ENCODE measurements at regions not wholly inside any gene's neighbourhood (a gene's known extent, or its start where the extent isn't known, plus 50 kb on each side); places are given as distances from the start of the nearest gene placed in this dataset.
"Not testable (repeated sequence)": the region's sequence is repeated elsewhere in the genome, so short reads cannot be mapped to it uniquely, and the experiment has no call there.

DNA sequence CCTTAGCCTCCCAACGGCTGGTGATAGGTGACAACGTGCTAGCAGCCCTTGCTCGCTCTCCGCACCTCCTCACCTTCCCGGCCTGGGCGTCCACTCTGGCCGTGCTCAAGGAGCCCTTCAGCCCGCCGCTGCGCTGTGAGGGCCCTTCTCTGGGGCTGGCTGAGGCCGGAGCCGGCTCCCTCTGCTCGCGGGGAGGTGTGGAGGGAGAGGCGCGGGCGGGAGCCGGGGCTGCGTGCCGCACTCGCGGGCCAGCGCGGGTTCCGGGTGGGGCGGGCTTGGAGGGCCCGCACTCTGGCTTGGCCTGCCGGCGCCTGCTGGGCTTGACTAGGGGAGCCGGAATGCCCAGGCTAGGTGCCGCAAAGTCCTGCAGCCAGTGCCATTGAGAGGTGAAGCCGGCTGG is 131.1 kb downstream of the CCER1 start:
- Histone ChIP-seq H3K4me3 (ENCODE audit: low read depth in 1 of 3, low read length in 3 of 3) (no peak overlapping the region), H3K27me3 (ENCODE audit: control insufficient read depth in 3 of 3, insufficient read depth in 3 of 3, low read length in 3 of 3) (no peaks in the 10 kb centered on the region), H3K9me3 (ENCODE audit: control insufficient read depth in 2 of 2, insufficient read depth in 1 of 2, low read depth in 1 of 2, low read length in 1 of 2) (no peaks in the 10 kb centered on the region), H3K36me3 (ENCODE audit: control insufficient read depth in 3 of 3, insufficient read depth in 2 of 3, low read depth in 1 of 3, low read length in 3 of 3) (no peaks in the 10 kb centered on the region), H3K27ac (ENCODE audit: low read depth in 1 of 3, low read length in 2 of 3) (no peak overlapping the region), H3K4me1 (ENCODE audit: control insufficient read depth in 3 of 3, insufficient read depth in 2 of 3, low read depth in 1 of 3, low read length in 2 of 3) (no peaks in the 10 kb centered on the region)
- DNase-seq (no peak), FAIRE-seq (no peak)
- 96 to 97% (median 96%) methylated on average over 31 to 32 of the region's 32 CpGs for WGBS, 3 donors

GRCh38 chr12:90819709-90820108 is 135.3 kb downstream of the CCER1 start:
- no peak for FAIRE-seq
- no peak overlapping the region for H3K4me3 ChIP-seq (ENCODE audit: low read depth in 1 of 3, low read length in 3 of 3)
- H3K36me3 ChIP-seq (ENCODE audit: control insufficient read depth in 3 of 3, insufficient read depth in 2 of 3, low read depth in 1 of 3, low read length in 3 of 3), result no peaks in the 10 kb centered on the region
- no peaks in the 10 kb centered on the region for H3K27me3 ChIP-seq (ENCODE audit: control insufficient read depth in 3 of 3, insufficient read depth in 3 of 3, low read length in 3 of 3)
- H3K9me3 ChIP-seq (ENCODE audit: control insufficient read depth in 2 of 2, insufficient read depth in 1 of 2, low read depth in 1 of 2, low read length in 1 of 2), result no peaks in the 10 kb centered on the region
- no peak overlapping the region for H3K27ac ChIP-seq (ENCODE audit: low read depth in 1 of 3, low read length in 2 of 3)
- no peaks in the 10 kb centered on the region for H3K4me1 ChIP-seq (ENCODE audit: control insufficient read depth in 3 of 3, insufficient read depth in 2 of 3, low read depth in 1 of 3, low read length in 2 of 3)
- DNase-seq, result no peak

- no peaks in the 10 kb centered on the region for H3K4me1 ChIP-seq (ENCODE audit: control insufficient read depth in 3 of 3, insufficient read depth in 2 of 3, low read depth in 1 of 3, low read length in 2 of 3)
- no peaks in the 10 kb centered on the region for H3K27me3 ChIP-seq (ENCODE audit: control insufficient read depth in 3 of 3, insufficient read depth in 3 of 3, low read length in 3 of 3)
- H3K9me3 ChIP-seq (ENCODE audit: control insufficient read depth in 2 of 2, insufficient read depth in 1 of 2, low read depth in 1 of 2, low read length in 1 of 2), result no peaks in the 10 kb centered on the region
- FAIRE-seq, result no peak
- H3K4me3 ChIP-seq (ENCODE audit: low read depth in 1 of 3, low read length in 3 of 3), result no peak overlapping the region
- H3K36me3 ChIP-seq (ENCODE audit: control insufficient read depth in 3 of 3, insufficient read depth in 2 of 3, low read depth in 1 of 3, low read length in 3 of 3), result no peaks in the 10 kb centered on the region
- H3K27ac ChIP-seq (ENCODE audit: low read depth in 1 of 3, low read length in 2 of 3), result no peak overlapping the region
- no peak for DNase-seq
- 54 to 73% (median 68%) methylated on average over 3 of the region's 3 CpGs for WGBS, 3 donors
These were observed 138.5 kb downstream of the CCER1 start for GRCh38 chr12:90816353-90817089.

DNA sequence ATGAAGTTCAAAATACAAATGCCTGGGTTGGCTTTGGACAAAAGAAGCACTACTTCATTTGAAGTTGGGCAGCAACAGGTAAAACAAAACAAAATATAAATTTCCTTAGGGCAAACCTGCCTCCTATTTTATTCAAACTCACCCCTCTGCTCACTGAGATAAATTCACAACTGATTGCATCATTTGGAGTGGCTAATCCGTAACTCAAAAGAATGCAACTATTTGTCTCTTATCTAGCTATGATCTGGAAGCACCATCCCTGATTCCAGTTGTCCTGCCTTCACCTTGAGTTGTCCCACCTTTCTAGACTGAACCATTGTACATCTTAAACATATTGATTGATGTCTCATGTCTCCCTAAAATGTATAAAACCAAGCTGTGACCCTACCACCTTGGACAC is 145.0 kb downstream of the CCER1 start:
- Histone ChIP-seq H3K9me3 (ENCODE audit: control insufficient read depth in 2 of 2, insufficient read depth in 1 of 2, low read depth in 1 of 2, low read length in 1 of 2) (no peaks in the 10 kb centered on the region), H3K4me1 (ENCODE audit: control insufficient read depth in 3 of 3, insufficient read depth in 2 of 3, low read depth in 1 of 3, low read length in 2 of 3) (no peaks in the 10 kb centered on the region), H3K27me3 (ENCODE audit: control insufficient read depth in 3 of 3, insufficient read depth in 3 of 3, low read length in 3 of 3) (no peaks in the 10 kb centered on the region), H3K36me3 (ENCODE audit: control insufficient read depth in 3 of 3, insufficient read depth in 2 of 3, low read depth in 1 of 3, low read length in 3 of 3) (no peaks in the 10 kb centered on the region), H3K27ac (ENCODE audit: low read depth in 1 of 3, low read length in 2 of 3) (no peak overlapping the region), H3K4me3 (ENCODE audit: low read depth in 1 of 3, low read length in 3 of 3) (no peak overlapping the region)
- WGBS, 3 donors, result 50 to 72% (median 71%) methylated on average over 1 of the region's 1 CpG
- FAIRE-seq, result no peak
- DNase-seq, result no peak

GRCh38 chr12:90808568-90808967 is 146.4 kb downstream of the CCER1 start:
- H3K9me3 ChIP-seq (ENCODE audit: control insufficient read depth in 2 of 2, insufficient read depth in 1 of 2, low read depth in 1 of 2, low read length in 1 of 2), result no peaks in the 10 kb centered on the region
- no peak overlapping the region for H3K4me3 ChIP-seq (ENCODE audit: low read depth in 1 of 3, low read length in 3 of 3)
- no peak overlapping the region for H3K27ac ChIP-seq (ENCODE audit: low read depth in 1 of 3, low read length in 2 of 3)
- no peaks in the 10 kb centered on the region for H3K27me3 ChIP-seq (ENCODE audit: control insufficient read depth in 3 of 3, insufficient read depth in 3 of 3, low read length in 3 of 3)
- 70 to 87% (median 71%) methylated on average over 3 of the region's 3 CpGs for WGBS, 3 donors
- FAIRE-seq (no peak), DNase-seq (no peak)
- H3K4me1 ChIP-seq (ENCODE audit: control insufficient read depth in 3 of 3, insufficient read depth in 2 of 3, low read depth in 1 of 3, low read length in 2 of 3), result no peaks in the 10 kb centered on the region
- no peaks in the 10 kb centered on the region for H3K36me3 ChIP-seq (ENCODE audit: control insufficient read depth in 3 of 3, insufficient read depth in 2 of 3, low read depth in 1 of 3, low read length in 3 of 3)

- Histone ChIP-seq H3K4me1 (ENCODE audit: control insufficient read depth in 3 of 3, insufficient read depth in 2 of 3, low read depth in 1 of 3, low read length in 2 of 3) (no peaks in the 10 kb centered on the region), H3K36me3 (ENCODE audit: control insufficient read depth in 3 of 3, insufficient read depth in 2 of 3, low read depth in 1 of 3, low read length in 3 of 3) (no peaks in the 10 kb centered on the region), H3K27me3 (ENCODE audit: control insufficient read depth in 3 of 3, insufficient read depth in 3 of 3, low read length in 3 of 3) (no peaks in the 10 kb centered on the region), H3K9me3 (ENCODE audit: control insufficient read depth in 2 of 2, insufficient read depth in 1 of 2, low read depth in 1 of 2, low read length in 1 of 2) (no peaks in the 10 kb centered on the region), H3K4me3 (ENCODE audit: low read depth in 1 of 3, low read length in 3 of 3) (no peak overlapping the region), H3K27ac (ENCODE audit: low read depth in 1 of 3, low read length in 2 of 3) (no peak overlapping the region)
- DNase-seq (no peak), FAIRE-seq (no peak)
- 93 to 94% (median 93%) methylated on average over 6 of the region's 6 CpGs for WGBS, 3 donors
These were observed 152.2 kb downstream of the CCER1 start for GRCh38 chr12:90802727-90803126.

- no peak for DNase-seq
- no peak overlapping the region for H3K27ac ChIP-seq (ENCODE audit: low read depth in 1 of 3, low read length in 2 of 3)
- no peaks in the 10 kb centered on the region for H3K27me3 ChIP-seq (ENCODE audit: control insufficient read depth in 3 of 3, insufficient read depth in 3 of 3, low read length in 3 of 3)
- H3K9me3 ChIP-seq (ENCODE audit: control insufficient read depth in 2 of 2, insufficient read depth in 1 of 2, low read depth in 1 of 2, low read length in 1 of 2), result no peaks in the 10 kb centered on the region
- H3K4me3 ChIP-seq (ENCODE audit: low read depth in 1 of 3, low read length in 3 of 3), result no peak overlapping the region
- FAIRE-seq, result no peak
- no peaks in the 10 kb centered on the region for H3K4me1 ChIP-seq (ENCODE audit: control insufficient read depth in 3 of 3, insufficient read depth in 2 of 3, low read depth in 1 of 3, low read length in 2 of 3)
- H3K36me3 ChIP-seq (ENCODE audit: control insufficient read depth in 3 of 3, insufficient read depth in 2 of 3, low read depth in 1 of 3, low read length in 3 of 3), result no peaks in the 10 kb centered on the region
- 78 to 86% (median 79%) methylated on average over 4 of the region's 4 CpGs for WGBS, 3 donors
These were observed 153.2 kb downstream of the CCER1 start for GRCh38 chr12:90801776-90802175.

- Histone ChIP-seq H3K4me1 (ENCODE audit: control insufficient read depth in 3 of 3, insufficient read depth in 2 of 3, low read depth in 1 of 3, low read length in 2 of 3) (no peaks in the 10 kb centered on the region), H3K9me3 (ENCODE audit: control insufficient read depth in 2 of 2, insufficient read depth in 1 of 2, low read depth in 1 of 2, low read length in 1 of 2) (no peaks in the 10 kb centered on the region), H3K27ac (ENCODE audit: low read depth in 1 of 3, low read length in 2 of 3) (no peak overlapping the region), H3K27me3 (ENCODE audit: control insufficient read depth in 3 of 3, insufficient read depth in 3 of 3, low read length in 3 of 3) (no peaks in the 10 kb centered on the region), H3K36me3 (ENCODE audit: control insufficient read depth in 3 of 3, insufficient read depth in 2 of 3, low read depth in 1 of 3, low read length in 3 of 3) (no peaks in the 10 kb centered on the region), H3K4me3 (ENCODE audit: low read depth in 1 of 3, low read length in 3 of 3) (no peak overlapping the region)
- FAIRE-seq, result no peak
- WGBS, 3 donors, result 28 to 79% (median 60%) methylated on average over 2 of the region's 2 CpGs
- no peak for DNase-seq
These were observed 160.8 kb downstream of the CCER1 start for GRCh38 chr12:90794212-90794611.

DNA sequence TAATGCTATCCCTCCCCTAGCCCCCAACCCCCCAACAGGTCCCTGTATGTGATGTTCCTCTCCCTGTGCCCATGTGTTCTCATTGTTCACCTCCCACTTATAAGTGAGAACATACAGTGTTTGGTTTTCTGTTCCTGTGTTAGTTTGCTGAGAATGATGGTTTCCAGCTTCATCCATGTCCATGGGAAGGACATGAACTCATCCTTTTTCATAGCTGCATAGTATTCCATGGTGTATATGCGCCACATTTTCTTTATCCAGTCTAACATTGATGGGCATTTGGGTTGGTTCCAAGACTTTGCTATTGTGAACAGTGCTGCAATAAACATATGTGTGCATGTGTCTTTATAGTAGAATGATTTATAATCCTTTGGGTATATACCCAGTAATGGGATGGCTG is 162.3 kb downstream of the CCER1 start:
- H3K9me3 ChIP-seq (ENCODE audit: control insufficient read depth in 2 of 2, insufficient read depth in 1 of 2, low read depth in 1 of 2, low read length in 1 of 2); FAIRE-seq; H3K4me3 ChIP-seq (ENCODE audit: low read depth in 1 of 3, low read length in 3 of 3); DNase-seq; H3K27ac ChIP-seq (ENCODE audit: low read depth in 1 of 3, low read length in 2 of 3); H3K36me3 ChIP-seq (ENCODE audit: control insufficient read depth in 3 of 3, insufficient read depth in 2 of 3, low read depth in 1 of 3, low read length in 3 of 3); H3K27me3 ChIP-seq (ENCODE audit: control insufficient read depth in 3 of 3, insufficient read depth in 3 of 3, low read length in 3 of 3); H3K4me1 ChIP-seq (ENCODE audit: control insufficient read depth in 3 of 3, insufficient read depth in 2 of 3, low read depth in 1 of 3, low read length in 2 of 3): not testable (repeated sequence)
- 67 to 88% (median 71%) methylated on average over 1 of the region's 1 CpG for WGBS, 3 donors
